Stimulated activated CD4-positive, alpha-beta T cell treated with anti-CD3 and anti-CD28 coated beads, Interleukin-4, amount 100 ng/mL, for 4 hours (primary cell): ENCODE measurements at regions not wholly inside any gene's neighbourhood (a gene's known extent, or its start where the extent isn't known, plus 50 kb on each side); places are given as distances from the start of the nearest gene placed in this dataset.
"Not testable (repeated sequence)": the region's sequence is repeated elsewhere in the genome, so short reads cannot be mapped to it uniquely, and the experiment has no call there.

Experiments used
- DNase-seq, 2 experiments: peaks; one replicate each; pipeline ENCODE4 v3.0.0-alpha.2; 2020

GRCh38 chr1:238336531-238336930 is 445.8 kb upstream of the ZP4 start:
- no peak for DNase-seq

- no peak for DNase-seq
These were observed 443.4 kb upstream of the ZP4 start for GRCh38 chr1:238334170-238334569.

- no peak for DNase-seq
These were observed 440.8 kb upstream of the ZP4 start for GRCh38 chr1:238331557-238331956.

- DNase-seq: no peak
These were observed 438.9 kb upstream of the ZP4 start for GRCh38 chr1:238329671-238330070.

DNA sequence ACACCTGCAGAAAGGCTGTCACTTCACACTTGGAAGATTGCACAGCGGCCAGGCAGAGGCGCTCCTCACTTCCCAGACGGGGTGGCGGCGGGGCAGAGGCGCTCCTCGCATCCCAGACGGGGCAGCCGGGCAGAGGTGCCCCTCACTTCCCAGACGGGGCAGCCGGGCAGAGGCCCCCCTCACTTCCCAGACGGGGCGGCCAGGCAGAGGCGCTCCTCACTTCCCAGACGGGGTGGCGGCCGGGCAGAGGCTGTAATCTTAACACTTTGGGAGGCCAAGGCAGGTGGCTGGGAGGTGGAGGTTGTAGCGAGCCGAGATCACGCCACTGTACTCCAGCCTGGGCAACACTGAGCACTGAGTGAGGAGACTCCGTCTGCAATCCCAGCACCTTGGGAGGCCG is 436.3 kb upstream of the ZP4 start:
- not testable (repeated sequence) for DNase-seq

GRCh38 chr1:238326479-238326878 is 435.8 kb upstream of the ZP4 start:
- DNase-seq: not testable (repeated sequence)

GRCh38 chr1:238324211-238324864 is 433.6 kb upstream of the ZP4 start:
- no peak for DNase-seq

- DNase-seq: no peak
These were observed 432.8 kb upstream of the ZP4 start for GRCh38 chr1:238323490-238323889.

GRCh38 chr1:238319957-238320356 is 429.2 kb upstream of the ZP4 start:
- no peak for DNase-seq

- no peak for DNase-seq
These were observed 427.8 kb upstream of the ZP4 start for GRCh38 chr1:238318294-238319110.

DNA sequence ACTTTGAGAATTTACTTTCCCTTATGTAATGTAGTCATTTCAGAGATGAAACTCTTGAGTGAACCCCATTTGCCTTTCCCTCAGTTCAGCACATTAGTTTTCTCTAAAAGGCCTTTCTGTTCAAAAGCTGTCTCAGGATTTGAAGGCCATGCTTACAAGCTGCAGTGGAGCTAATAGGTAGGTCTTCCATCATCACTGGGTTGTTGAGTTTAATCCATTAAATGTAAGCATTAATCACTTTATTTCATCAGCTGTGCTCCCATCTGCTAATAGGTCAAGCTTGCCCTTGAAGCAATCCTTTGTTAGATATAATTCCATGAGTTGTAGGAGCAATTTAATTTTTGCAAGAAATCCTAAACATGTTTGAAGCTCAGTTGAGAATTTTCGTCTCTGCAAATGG is 422.2 kb upstream of the ZP4 start:
- DNase-seq: no peak

DNA sequence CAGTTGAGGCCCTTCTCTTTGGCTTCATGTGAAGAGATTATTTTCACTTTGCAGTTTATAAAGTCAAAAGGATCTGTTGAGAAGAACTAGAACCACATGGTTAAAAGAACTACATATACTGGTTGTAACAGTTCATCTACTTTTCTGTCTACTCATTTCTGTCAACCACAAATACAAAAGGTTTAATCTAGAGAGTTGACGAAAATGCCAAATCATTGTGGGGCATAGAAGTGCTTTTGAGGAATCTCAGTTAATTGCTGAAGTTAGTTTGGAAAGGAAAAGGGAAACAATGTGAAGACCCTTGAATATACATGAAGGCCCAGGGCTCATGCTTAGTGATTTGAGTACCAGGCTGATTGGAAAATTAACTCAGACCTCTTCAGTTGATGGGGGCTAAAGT is 415.7 kb upstream of the ZP4 start:
- DNase-seq: no peak

- DNase-seq: no peak
These were observed 411.9 kb upstream of the ZP4 start for GRCh38 chr1:238302646-238303045.

DNA sequence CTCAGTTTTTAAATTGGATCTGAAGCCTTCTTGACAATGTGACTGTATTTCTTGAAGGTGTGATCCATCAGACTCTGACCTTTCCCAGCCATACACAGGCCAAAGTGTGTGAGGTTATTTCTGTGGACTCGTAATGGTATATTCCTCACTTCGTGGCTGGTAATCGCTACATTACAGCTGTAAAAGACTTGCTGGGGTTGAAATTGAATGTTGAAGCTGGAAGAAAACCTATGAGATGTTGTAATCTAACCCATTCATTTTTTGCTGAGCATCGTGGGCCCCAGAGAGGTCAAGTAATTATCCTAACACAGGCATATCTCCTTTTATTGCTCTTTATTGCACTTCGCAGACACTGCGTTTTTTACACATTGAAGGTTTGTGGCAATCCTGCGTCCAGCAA is 405.6 kb upstream of the ZP4 start:
- DNase-seq: no peak

GRCh38 chr1:238293075-238293474 is 402.4 kb upstream of the ZP4 start:
- no peak for DNase-seq

DNA sequence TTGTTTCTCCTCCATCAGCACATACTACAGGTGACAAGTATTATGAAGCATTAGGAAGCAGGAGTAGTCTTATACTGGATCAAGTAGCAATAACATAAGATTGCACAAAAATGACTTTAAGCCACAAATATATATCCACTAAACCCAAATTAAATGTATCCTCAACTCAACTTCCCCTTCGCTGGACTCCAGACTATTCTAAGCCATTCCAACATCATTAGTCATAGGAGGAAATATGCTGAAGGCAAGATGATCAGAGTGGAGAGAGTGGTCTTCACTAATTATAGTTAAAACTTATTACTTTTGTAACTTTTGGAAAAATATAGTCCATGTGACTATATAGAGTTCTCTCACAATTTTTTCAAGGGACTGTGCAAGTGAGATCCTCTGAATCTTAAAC is 390.7 kb upstream of the ZP4 start:
- DNase-seq: no peak

DNA sequence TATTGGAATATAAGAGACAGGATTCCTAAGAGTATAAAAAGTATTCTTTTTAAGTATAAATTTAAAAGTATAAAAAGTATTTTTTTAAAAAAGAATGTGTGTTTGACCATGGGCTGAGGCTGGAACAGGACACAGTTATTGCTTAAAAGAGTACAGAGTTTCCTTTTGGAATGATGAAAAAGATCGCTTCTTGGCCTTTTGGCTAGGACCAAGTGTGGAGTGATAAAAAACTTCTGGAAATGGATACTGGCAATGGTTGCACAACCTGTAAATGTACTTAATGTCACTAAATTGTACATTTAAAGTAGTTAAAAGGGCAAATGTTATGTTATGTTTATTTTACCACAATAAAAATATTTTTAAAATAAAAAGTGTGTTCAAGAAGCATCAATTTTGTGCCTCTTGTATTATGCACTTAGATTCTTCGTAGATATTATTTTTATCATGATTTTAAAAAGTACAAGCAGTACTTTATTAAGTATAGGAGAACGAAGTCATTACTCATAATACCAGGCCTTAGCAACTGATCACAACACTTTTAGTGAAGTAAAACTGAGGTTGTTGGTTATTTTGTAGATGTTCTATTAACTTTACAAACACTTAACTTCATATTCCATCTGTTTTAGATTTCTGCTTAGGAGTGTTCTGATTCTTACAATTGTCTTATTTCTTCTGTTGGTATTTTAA is 389.1 kb upstream of the ZP4 start:
- no peak for DNase-seq

GRCh38 chr1:238272145-238272544 is 381.4 kb upstream of the ZP4 start:
- DNase-seq: no peak

- no peak for DNase-seq
These were observed 375.1 kb upstream of the ZP4 start for GRCh38 chr1:238265866-238266265.

DNA sequence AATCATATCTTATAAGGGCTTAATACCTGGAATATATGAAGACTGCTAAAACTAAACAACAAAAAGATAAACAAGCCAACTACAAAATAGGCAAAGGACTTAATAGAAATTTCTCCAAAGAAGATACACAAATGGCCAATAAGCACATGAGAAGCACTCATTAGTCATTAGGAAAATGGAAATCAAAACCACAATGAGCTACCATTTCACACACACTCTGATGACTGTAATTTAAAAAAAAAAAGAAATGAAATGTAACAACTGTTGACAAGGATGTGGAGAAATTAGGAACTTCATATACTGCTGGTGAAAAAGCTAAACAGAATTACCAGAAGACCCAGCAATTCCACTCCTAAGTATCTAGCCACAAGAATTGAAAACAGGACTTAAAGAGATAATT is 374.2 kb upstream of the ZP4 start:
- DNase-seq: no peak

- DNase-seq: no peak
These were observed 367.8 kb upstream of the ZP4 start for GRCh38 chr1:238258510-238258909.

- DNase-seq: no peak
These were observed 366.4 kb upstream of the ZP4 start for GRCh38 chr1:238257018-238257621.

- no peak for DNase-seq
These were observed 364.2 kb upstream of the ZP4 start for GRCh38 chr1:238254935-238255334.
